Adrenal gland (tissue), 7 donors: ENCODE measurements at regions not wholly inside any gene's neighbourhood (a gene's known extent, or its start where the extent isn't known, plus 50 kb on each side); places are given as distances from the start of the nearest gene placed in this dataset.

Experiments used
- DNase-seq, 7 donors: peaks; one replicate each; pipeline ENCODE4 v3.0.0-alpha.2; 2019 to 2020
- H3K27ac ChIP-seq, 5 donors: fragments of 200-600 bp; sonication (generic) in 4 of 5; 1 replicate in 3 of 5; 2 replicates in 2 of 5; pipeline versions ENCODE4 v1.5.1 to v1.8.0; 2016 to 2020; ENCODE audit warnings: mild to moderate bottlenecking in 1 of 5
- H3K27me3 ChIP-seq: fragments of 200-600 bp; 2 replicates; pipeline ENCODE4 v1.8.0; 2021
- H3K36me3 ChIP-seq, 2 donors: fragments of 200-600 bp; replicated peaks in 1 of 2; 1 replicate in 1 of 2; 2 replicates in 1 of 2; pipeline versions ENCODE4 v1.5.1 to v1.8.0; 2018 to 2022
- H3K4me1 ChIP-seq, 2 donors: fragments of 200-600 bp; replicated peaks in 1 of 2; 1 replicate in 1 of 2; 2 replicates in 1 of 2; pipeline versions ENCODE4 v1.5.1 to v1.8.0; 2018 to 2021
- H3K4me3 ChIP-seq, 4 donors: fragments of 200-600 bp; sonication (generic) in 3 of 4; one replicate each; pipeline ENCODE4 v1.5.1; 2016 to 2018
- H3K9me3 ChIP-seq, 3 donors: fragments of 200-600 bp; sonication (generic) in 1 of 3; replicated peaks in 1 of 3; 1 replicate in 2 of 3; 2 replicates in 1 of 3; pipeline versions ENCODE4 v1.5.1 to v1.8.0; 2016 to 2021
- POLR2A ChIP-seq, 2 donors: fragments of 450-650 bp; IDR thresholded peaks; one replicate each; pipeline ENCODE4 v1.6.1; 2017; ENCODE audit warnings: antibody characterized with exemption in 2 of 2, mild to moderate bottlenecking in 2 of 2, moderate library complexity in 1 of 2
- intact Hi-C, 2 donors: fragments of 100-400 bp; cut with DNase I; formaldehyde crosslinking; loops; one replicate each; pipeline versions ENCODE4 v1.14.1 to v1.15.0; 2022 to 2023
- small RNA-seq, 2 donors: library from RNA; depleted of rRNA; stranded (forward); fragments of <200 nt; gene quantifications; one replicate each; pipeline ENCODE3, GENCODE V24; 2016
- TF ChIP-seq, protein P1 (sequence below), 6 experiments: fragments of 450-650 bp in 4 of 6; fragments of 200-600 bp in 2 of 6; sonication (generic) in 1 of 6; IDR thresholded peaks; 1 replicate in 5 of 6; 2 replicates in 1 of 6; pipeline versions ENCODE4 v1.5.1 to v1.8.0; 2016 to 2021; ENCODE audit warnings: antibody characterized with exemption in 6 of 6, mild to moderate bottlenecking in 2 of 6, moderate library complexity in 1 of 6
- donor health status: DM: yes; HTN: yes; CAD: no.
- donor health status: DM: no; HTN: no; CAD: no.
- donor health status: DM: no; HTN: no; CAD: no.

DNA sequence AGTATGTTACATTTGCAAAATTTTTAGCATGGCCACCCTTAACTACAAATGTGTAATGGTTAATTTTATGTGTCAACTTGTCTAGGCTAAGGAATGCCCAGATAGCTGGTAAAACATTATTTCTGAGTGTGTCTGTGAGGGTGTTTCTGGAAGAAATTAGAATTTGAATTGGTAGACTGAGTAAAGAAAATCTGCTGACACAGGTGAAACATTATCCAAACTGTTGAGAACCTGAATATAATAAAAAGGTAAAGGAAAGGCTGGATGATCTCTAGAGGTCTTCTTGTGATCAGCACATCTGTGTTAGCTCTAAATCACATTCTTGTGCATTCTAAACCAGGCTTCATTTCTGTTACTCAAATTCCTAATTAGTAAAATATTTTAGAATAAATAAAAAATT lies 100.8 kb downstream of the UCHL5 start:
- H3K9me3 ChIP-seq, result no peaks in the 10 kb centered on the region
- H3K4me3 ChIP-seq, result no peak overlapping the region
- no peak for DNase-seq
- H3K27ac ChIP-seq, result no peak overlapping the region
- H3K4me1 ChIP-seq, result peaks cover 0 to 4% of the 10 kb centered on the region in 2 donors
- TF ChIP-seq, protein P1, sequence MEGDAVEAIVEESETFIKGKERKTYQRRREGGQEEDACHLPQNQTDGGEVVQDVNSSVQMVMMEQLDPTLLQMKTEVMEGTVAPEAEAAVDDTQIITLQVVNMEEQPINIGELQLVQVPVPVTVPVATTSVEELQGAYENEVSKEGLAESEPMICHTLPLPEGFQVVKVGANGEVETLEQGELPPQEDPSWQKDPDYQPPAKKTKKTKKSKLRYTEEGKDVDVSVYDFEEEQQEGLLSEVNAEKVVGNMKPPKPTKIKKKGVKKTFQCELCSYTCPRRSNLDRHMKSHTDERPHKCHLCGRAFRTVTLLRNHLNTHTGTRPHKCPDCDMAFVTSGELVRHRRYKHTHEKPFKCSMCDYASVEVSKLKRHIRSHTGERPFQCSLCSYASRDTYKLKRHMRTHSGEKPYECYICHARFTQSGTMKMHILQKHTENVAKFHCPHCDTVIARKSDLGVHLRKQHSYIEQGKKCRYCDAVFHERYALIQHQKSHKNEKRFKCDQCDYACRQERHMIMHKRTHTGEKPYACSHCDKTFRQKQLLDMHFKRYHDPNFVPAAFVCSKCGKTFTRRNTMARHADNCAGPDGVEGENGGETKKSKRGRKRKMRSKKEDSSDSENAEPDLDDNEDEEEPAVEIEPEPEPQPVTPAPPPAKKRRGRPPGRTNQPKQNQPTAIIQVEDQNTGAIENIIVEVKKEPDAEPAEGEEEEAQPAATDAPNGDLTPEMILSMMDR (IDR thresholded peaks at IDR 0.05), result no peak
- no peak for TF ChIP-seq POLR2A (IDR thresholded peaks at IDR 0.05)
- intact Hi-C loops, result no loop called here
- no peaks in the 10 kb centered on the region for H3K27me3 ChIP-seq
- H3K36me3 ChIP-seq, result no peaks in the 10 kb centered on the region

DNA sequence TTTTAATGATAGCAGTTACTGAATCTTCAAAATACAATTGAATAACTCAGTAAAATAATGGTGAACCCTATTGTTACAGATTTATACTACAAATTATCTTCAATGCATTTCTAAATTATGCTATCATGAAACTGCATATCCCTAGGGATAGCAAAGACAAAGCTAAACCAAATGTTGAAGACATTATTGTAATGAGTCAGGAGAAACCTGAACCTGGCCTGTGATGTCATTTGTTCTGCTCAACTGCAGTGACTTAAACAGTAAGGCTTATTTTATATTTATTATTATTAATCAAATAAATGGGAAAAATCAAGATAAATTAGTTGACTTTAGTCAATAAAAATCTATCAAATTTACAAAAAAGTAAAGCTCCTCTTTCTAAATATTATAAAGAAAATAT lies 100.3 kb downstream of the UCHL5 start:
- TF ChIP-seq, protein P1 (IDR thresholded peaks at IDR 0.05), result no peak
- no peak for TF ChIP-seq POLR2A (IDR thresholded peaks at IDR 0.05)
- DNase-seq, result no peak
- H3K36me3 ChIP-seq, result no peaks in the 10 kb centered on the region

DNA sequence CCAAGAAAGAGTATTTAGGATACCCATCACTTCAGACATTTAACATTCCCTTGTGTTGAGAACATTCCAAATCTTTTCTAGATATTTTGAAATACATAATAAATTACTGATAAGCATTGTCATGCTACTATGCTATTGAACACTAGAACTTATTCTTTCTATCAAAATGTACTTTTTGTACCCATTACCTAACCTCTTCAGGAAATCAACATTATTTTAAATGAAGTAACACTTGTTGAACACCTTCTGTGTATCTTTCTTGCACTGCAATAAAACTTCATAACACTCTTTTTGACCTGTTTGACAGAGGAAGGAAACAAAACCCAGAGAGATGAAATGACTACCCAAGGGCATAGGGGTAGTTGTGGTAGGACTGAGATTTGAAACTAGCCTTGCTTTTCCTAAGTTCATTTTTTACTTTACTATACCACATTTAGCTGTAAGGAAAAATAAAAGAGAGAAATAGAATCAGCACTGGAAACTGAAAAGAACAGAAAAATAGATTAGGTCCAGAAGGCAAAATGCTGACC lies 99.4 kb downstream of the UCHL5 start:
- no peak overlapping the region for H3K27ac ChIP-seq
- intact Hi-C loops, result no loop called here
- no peaks in the 10 kb centered on the region for H3K36me3 ChIP-seq
- TF ChIP-seq, protein P1 (IDR thresholded peaks at IDR 0.05), result no peak
- no peak for TF ChIP-seq POLR2A (IDR thresholded peaks at IDR 0.05)
- H3K27me3 ChIP-seq, result no peaks in the 10 kb centered on the region
- H3K9me3 ChIP-seq, result no peaks in the 10 kb centered on the region
- no peak overlapping the region for H3K4me3 ChIP-seq
- no peaks in the 10 kb centered on the region for H3K4me1 ChIP-seq
- no peak for DNase-seq

More for the DNA sequence above, 100.3 kb downstream of the UCHL5 start:
- Histone ChIP-seq H3K27me3 (no peaks in the 10 kb centered on the region), H3K4me1 (peaks cover 0 to 3% of the 10 kb centered on the region in 2 donors), H3K27ac (no peak overlapping the region), H3K4me3 (no peak overlapping the region), H3K9me3 (no peaks in the 10 kb centered on the region)
- intact Hi-C loops, result no loop called here

Small RNAs in the stretch of these regions (small RNA-seq; reads per million reads assigned to genes)
- gene RN7SKP126, result 0 reads per million in 2 donors
